OCI-LY3 (cell line): ENCODE measurements at regions not wholly inside any gene's neighbourhood (a gene's known extent, or its start where the extent isn't known, plus 50 kb on each side); places are given as distances from the start of the nearest gene placed in this dataset.

Experiments
- EZH2phosphoT487 ChIP-seq: fragments of 200-600 bp; shearing (Covaris generic); IDR thresholded peaks from 2 replicates; pipeline ENCODE4 v1.6.1; 2018; ENCODE audit warnings: antibody characterized with exemption, mixed run types, low read depth
- TF ChIP-seq, protein P1 (sequence below): fragments of 200-600, 300-600 bp; sonication (generic); IDR thresholded peaks from 2 replicates; pipeline ENCODE4 v1.5.1; 2014; ENCODE audit warnings: antibody characterized with exemption, low read length, low read depth

DNA sequence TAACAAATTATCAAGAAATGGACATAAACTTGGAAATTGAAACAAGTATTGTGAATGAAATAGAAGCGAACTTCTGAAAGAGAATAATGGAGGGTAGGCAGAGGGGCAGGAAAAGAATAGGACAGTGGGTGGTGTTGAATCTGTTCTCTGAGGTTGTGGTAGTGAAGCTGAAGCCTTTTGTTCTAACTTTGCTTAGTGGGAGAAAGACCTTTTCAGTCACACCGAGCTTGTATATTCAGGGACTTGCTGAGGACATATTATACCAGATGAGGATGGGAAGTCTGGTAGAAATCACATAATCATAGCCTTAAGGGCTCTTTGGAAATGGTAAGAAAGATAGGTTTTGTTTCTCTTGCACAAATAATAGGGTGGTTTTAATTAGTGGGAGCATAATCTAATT lies 115.4 kb upstream of the NDST4 start:
- TF ChIP-seq, protein P1, sequence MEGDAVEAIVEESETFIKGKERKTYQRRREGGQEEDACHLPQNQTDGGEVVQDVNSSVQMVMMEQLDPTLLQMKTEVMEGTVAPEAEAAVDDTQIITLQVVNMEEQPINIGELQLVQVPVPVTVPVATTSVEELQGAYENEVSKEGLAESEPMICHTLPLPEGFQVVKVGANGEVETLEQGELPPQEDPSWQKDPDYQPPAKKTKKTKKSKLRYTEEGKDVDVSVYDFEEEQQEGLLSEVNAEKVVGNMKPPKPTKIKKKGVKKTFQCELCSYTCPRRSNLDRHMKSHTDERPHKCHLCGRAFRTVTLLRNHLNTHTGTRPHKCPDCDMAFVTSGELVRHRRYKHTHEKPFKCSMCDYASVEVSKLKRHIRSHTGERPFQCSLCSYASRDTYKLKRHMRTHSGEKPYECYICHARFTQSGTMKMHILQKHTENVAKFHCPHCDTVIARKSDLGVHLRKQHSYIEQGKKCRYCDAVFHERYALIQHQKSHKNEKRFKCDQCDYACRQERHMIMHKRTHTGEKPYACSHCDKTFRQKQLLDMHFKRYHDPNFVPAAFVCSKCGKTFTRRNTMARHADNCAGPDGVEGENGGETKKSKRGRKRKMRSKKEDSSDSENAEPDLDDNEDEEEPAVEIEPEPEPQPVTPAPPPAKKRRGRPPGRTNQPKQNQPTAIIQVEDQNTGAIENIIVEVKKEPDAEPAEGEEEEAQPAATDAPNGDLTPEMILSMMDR: no peak
- no peak for TF ChIP-seq EZH2phosphoT487
